Fibroblast of lung (primary cell): ENCODE measurements at regions not wholly inside any gene's neighbourhood (a gene's known extent, or its start where the extent isn't known, plus 50 kb on each side); places are given as distances from the start of the nearest gene placed in this dataset.

Source experiments
- DNase-seq, 2 donors: peaks; one replicate each; pipeline versions ENCODE4 v3.0.0 to v3.0.0-alpha.2; 2010; ENCODE audit warnings: low read depth in 2 of 2
- H2AFZ ChIP-seq: 2 replicates; pipeline ENCODE4 v1.5.1; 2012; ENCODE audit warnings: low read length, control low read depth, inconsistent platforms
- H3K27ac ChIP-seq: 2 replicates; pipeline ENCODE4 v1.5.1; 2011; ENCODE audit warnings: low read length, control low read depth; ENCODE audit not compliant: insufficient read depth
- H3K27me3 ChIP-seq: 2 replicates; pipeline ENCODE4 v1.5.1; 2011; ENCODE audit warnings: mild to moderate bottlenecking, low read length; ENCODE audit not compliant: control insufficient read depth, insufficient read depth
- H3K36me3 ChIP-seq: 2 replicates; pipeline ENCODE4 v1.5.1; 2011; ENCODE audit warnings: low read length; ENCODE audit not compliant: control insufficient read depth, insufficient read depth
- H3K4me1 ChIP-seq: 2 replicates; pipeline ENCODE4 v1.5.1; 2011; ENCODE audit warnings: low read length; ENCODE audit not compliant: control insufficient read depth, insufficient read depth; ENCODE audit errors: extremely low read depth
- H3K4me2 ChIP-seq: 2 replicates; pipeline ENCODE4 v1.5.1; 2011; ENCODE audit warnings: low read length, control low read depth; ENCODE audit not compliant: insufficient read depth; ENCODE audit errors: extremely low read depth
- H3K4me3 ChIP-seq, 4 experiments: fragments of 200-600 bp in 1 of 4; sonication (generic) in 1 of 4; replicated peaks in 1 of 4; 2 replicates each; pipeline ENCODE4 v1.5.1; 2011 to 2016; ENCODE audit warnings: low read length in 4 of 4, low read depth in 3 of 4, mild to moderate bottlenecking in 3 of 4, control low read depth in 2 of 4, inconsistent platforms in 1 of 4, mixed read lengths in 1 of 4; ENCODE audit not compliant: insufficient read depth in 1 of 4; ENCODE audit errors: control extremely low read depth in 1 of 4
- H3K79me2 ChIP-seq: 2 replicates; pipeline ENCODE4 v1.5.1; 2012; ENCODE audit warnings: mild to moderate bottlenecking, low read length, inconsistent platforms; ENCODE audit not compliant: control insufficient read depth, insufficient read depth
- H3K9ac ChIP-seq: 2 replicates; pipeline ENCODE4 v1.5.1; 2011; ENCODE audit warnings: mild to moderate bottlenecking, low read length, control low read depth; ENCODE audit not compliant: insufficient read depth
- H3K9me3 ChIP-seq: 2 replicates; pipeline ENCODE4 v1.5.1; 2012; ENCODE audit warnings: low read depth, low read length; ENCODE audit not compliant: control insufficient read depth, insufficient read depth
- H4K20me1 ChIP-seq: 2 replicates; pipeline ENCODE4 v1.5.1; 2011; ENCODE audit warnings: low read length; ENCODE audit not compliant: control insufficient read depth, insufficient read depth; ENCODE audit errors: extremely low read depth
- EZH2 ChIP-seq: IDR thresholded peaks from 2 replicates; pipeline ENCODE4 v1.5.1; 2012; ENCODE audit warnings: low read length, control low read depth, mild to moderate bottlenecking; ENCODE audit errors: missing control alignments
- TF ChIP-seq, protein P1 (sequence below), 2 donors: IDR thresholded peaks in 1 of 2; conservative IDR thresholded peaks in 1 of 2; 1 replicate in 1 of 2; 2 replicates in 1 of 2; pipeline ENCODE4 v1.5.1; 2011 to 2012; ENCODE audit warnings: low read length in 2 of 2, control low read depth in 1 of 2, inconsistent platforms in 1 of 2, low read depth in 1 of 2, mild to moderate bottlenecking in 1 of 2

DNA sequence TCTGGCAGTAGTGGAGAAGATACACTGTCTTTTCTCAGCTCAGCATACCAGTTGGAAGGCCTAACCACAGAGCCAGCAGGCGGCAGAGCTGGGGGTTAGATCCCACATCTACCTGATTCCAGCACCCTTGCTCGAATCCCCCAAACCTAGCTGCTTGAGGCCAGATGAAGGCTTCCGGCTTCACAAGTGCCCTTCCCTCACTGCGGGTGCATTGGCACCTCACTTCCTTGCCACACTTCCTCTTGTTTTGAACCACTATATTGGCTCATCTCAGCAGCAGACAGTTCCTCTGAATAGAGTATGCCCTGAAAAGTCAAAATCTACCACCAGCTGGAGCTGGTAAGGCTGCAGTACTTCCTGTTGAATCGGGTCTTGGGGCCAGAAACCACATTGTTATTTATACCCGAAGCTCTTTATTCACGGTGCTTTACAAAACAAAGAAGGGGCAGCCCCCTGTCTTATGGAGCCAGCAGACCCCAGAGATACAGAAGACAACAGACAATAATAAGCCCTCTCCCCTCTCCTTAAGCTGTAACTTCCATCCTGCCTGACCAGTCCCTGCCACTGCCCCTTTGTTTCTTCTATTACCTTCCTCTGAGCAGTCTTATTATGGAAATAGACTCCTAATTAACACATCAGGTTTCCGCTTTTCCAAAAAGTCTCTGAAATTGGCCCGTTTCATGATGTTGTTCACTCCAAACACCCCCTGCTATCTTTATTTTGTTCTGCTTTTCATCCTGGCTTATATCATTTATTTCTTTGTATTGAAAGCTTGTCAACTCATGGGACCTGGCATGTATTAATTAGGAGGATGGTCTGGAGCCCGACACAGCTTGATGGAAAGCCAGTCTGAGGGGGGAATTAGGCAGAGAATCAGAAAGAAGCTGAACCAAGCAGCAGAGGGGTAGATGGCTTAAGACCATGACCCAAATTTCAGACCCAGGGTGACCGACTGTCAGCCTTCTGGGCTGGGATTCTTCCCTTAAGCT lies 233.5 kb downstream of the EFCAB11 start:
- no peaks in the 10 kb centered on the region for H3K36me3 ChIP-seq
- no peaks in the 10 kb centered on the region for H4K20me1 ChIP-seq
- H3K4me2 ChIP-seq: no peak overlapping the region
- no peaks in the 10 kb centered on the region for H3K9me3 ChIP-seq
- DNase-seq: peak in 1 of 2 donors; percentile 5
- H3K9ac ChIP-seq: no peak overlapping the region
- H2AFZ ChIP-seq: no peak overlapping the region
- no peak overlapping the region for H3K4me3 ChIP-seq
- H3K27me3 ChIP-seq: no peaks in the 10 kb centered on the region
- H3K4me1 ChIP-seq: no peaks in the 10 kb centered on the region
- no peaks in the 10 kb centered on the region for H3K79me2 ChIP-seq
- H3K27ac ChIP-seq: no peak overlapping the region
- TF ChIP-seq, protein P1, sequence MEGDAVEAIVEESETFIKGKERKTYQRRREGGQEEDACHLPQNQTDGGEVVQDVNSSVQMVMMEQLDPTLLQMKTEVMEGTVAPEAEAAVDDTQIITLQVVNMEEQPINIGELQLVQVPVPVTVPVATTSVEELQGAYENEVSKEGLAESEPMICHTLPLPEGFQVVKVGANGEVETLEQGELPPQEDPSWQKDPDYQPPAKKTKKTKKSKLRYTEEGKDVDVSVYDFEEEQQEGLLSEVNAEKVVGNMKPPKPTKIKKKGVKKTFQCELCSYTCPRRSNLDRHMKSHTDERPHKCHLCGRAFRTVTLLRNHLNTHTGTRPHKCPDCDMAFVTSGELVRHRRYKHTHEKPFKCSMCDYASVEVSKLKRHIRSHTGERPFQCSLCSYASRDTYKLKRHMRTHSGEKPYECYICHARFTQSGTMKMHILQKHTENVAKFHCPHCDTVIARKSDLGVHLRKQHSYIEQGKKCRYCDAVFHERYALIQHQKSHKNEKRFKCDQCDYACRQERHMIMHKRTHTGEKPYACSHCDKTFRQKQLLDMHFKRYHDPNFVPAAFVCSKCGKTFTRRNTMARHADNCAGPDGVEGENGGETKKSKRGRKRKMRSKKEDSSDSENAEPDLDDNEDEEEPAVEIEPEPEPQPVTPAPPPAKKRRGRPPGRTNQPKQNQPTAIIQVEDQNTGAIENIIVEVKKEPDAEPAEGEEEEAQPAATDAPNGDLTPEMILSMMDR (conservative IDR thresholded peaks at IDR 0.05 in 1 of 2, IDR thresholded peaks at IDR 0.05 in 1 of 2; ENCODE audit: low read depth in 1 of 2, low read length in 2 of 2): no peak
- TF ChIP-seq EZH2: no peak

- Histone ChIP-seq H3K9me3 (no peaks in the 10 kb centered on the region), H3K4me1 (no peaks in the 10 kb centered on the region), H3K4me3 (no peak overlapping the region), H3K9ac (no peak overlapping the region), H3K79me2 (no peaks in the 10 kb centered on the region), H3K4me2 (no peak overlapping the region), H3K27ac (no peak overlapping the region), H2AFZ (no peak overlapping the region), H4K20me1 (no peaks in the 10 kb centered on the region), H3K27me3 (no peaks in the 10 kb centered on the region), H3K36me3 (no peaks in the 10 kb centered on the region)
- TF ChIP-seq, protein P1 (conservative IDR thresholded peaks at IDR 0.05 in 1 of 2, IDR thresholded peaks at IDR 0.05 in 1 of 2; ENCODE audit: low read depth in 1 of 2, low read length in 2 of 2): no peak
- TF ChIP-seq EZH2: no peak
- DNase-seq: no peak
Measured at GRCh38 chr14:89720076-89720687, 234.3 kb downstream of the EFCAB11 start.

- Histone ChIP-seq H2AFZ (no peak overlapping the region), H3K27me3 (no peaks in the 10 kb centered on the region), H3K4me2 (no peak overlapping the region), H3K79me2 (no peaks in the 10 kb centered on the region), H3K9ac (no peak overlapping the region), H4K20me1 (no peaks in the 10 kb centered on the region), H3K9me3 (no peaks in the 10 kb centered on the region), H3K4me3 (no peak overlapping the region), H3K4me1 (no peaks in the 10 kb centered on the region), H3K27ac (no peak overlapping the region), H3K36me3 (no peaks in the 10 kb centered on the region)
- DNase-seq: no peak
- TF ChIP-seq EZH2: no peak
- TF ChIP-seq, protein P1 (conservative IDR thresholded peaks at IDR 0.05 in 1 of 2, IDR thresholded peaks at IDR 0.05 in 1 of 2; ENCODE audit: low read depth in 1 of 2, low read length in 2 of 2): no peak
Measured at GRCh38 chr14:89719366-89720075, 235.0 kb downstream of the EFCAB11 start.
